HL-60/S4 (cell line): ENCODE measurements at regions not wholly inside any gene's neighbourhood (a gene's known extent, or its start where the extent isn't known, plus 50 kb on each side); places are given as distances from the start of the nearest gene placed in this dataset.

Experiments used
- in situ Hi-C: fragments of 300-500 bp; cut with MboI; formaldehyde crosslinking; loops from 2 replicates; pipeline ENCODE4 v1.14.3; 2022; ENCODE audit warnings: low sequenced_read_pairs

DNA sequence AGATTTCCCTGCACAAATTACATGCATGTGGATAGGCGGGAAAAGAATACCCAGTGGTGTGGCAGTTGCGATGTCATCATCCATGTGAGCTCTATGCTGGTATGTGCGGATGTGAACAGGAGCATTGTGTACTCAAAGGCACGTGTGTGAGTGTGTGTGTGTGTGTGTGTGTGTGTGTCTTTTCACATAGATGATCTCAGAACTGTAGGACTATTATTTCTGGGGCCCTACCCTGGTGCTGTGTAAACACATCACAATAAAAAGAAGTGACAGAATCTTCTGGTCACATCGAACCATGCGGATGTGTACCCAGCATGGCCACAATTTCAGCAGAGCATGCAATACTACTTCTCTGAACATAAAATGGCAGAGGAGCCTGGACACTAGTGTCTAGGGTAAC is 624.8 kb downstream of the MID1IP1 start:
- in situ Hi-C loops: loop anchor here (25.0 kb wide), 1 partner anchor 164 kb away; no protein-coding TSS in a partner anchor

DNA sequence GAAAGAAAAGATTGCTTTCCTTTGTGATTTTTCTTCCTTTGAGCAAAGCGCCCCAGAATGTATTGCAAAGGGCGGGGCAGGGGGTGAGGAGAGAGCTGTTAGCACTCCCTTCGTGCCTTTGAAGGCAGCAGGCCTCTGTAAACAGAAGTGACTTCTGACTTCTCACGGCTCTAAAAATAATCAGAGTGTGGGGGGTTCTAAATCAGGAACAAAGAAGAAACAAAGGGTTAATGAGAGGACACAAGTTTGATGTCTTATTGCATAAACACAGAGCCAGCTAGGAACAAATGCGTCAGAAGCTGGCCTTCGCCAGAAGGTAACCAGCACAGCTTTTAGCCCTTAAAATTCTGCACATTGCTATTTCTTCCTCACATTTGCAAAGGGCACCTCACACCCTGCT is 626.2 kb downstream of the MID1IP1 start:
- in situ Hi-C loops: loop anchor here (25.0 kb wide), 1 partner anchor 165 kb away; no protein-coding TSS in a partner anchor

DNA sequence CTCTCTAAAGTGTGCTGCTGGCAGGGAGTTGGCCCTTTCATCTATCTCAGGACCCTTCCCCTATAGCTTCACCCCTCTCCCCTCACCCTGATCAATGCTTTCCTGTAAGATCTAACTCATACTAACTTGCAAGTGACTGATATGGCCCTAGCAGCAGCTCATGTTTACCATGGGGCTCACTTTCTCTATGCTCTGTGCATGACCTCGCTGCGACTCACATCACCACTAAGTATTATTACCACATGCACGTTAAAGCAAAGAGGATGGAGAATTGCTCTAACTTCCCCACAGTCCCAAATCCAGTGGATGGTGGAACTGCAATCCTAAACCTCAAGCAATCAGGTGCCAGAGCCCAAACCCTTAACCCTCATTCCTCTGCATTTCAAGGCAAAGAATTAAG is 626.6 kb downstream of the MID1IP1 start:
- in situ Hi-C loops: loop anchor here (25.0 kb wide), 1 partner anchor 166 kb away; no protein-coding TSS in a partner anchor

DNA sequence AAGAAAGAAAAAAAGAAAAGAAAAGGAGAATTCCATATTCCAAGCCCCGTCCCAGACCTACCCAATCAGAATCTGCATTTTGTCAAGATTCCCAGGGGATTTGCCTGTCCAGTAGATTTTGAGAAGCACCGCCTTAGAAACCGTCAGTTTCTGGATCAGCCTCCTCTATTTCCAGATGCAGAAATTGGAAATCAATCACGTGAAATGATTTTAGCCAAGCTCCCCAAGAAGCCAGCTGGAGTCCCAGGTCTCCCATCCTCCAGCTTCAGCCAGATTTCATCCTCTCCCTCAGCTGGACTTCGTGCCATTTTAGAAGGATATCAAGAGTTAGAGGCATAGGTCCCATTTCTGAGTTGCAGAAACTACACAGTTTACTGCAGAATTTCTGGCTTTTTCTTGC is 629.3 kb downstream of the MID1IP1 start:
- in situ Hi-C loops: loop anchor here (25.0 kb wide), 1 partner anchor 168 kb away; no protein-coding TSS in a partner anchor

DNA sequence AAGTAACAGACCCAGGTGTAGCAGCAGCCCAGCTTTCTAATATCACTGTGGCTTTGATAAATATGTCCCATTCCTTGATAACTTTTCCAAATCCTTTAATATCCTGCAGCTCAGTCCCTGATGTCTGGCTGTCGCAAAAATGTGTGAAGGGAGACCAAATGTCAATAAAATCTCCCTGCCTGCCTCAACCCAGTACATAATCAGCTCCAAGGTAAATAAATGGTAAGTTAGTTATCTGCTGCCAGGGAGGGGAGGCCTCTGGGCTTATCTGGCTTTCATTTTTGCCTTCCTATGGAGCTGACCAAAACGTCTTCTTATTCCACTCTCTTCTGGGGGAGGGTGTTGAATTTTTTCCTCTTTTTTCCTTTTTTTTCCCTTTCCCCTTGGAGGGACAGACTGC is 630.6 kb downstream of the MID1IP1 start:
- in situ Hi-C loops: loop anchor here (25.0 kb wide), 1 partner anchor 170 kb away; no protein-coding TSS in a partner anchor

DNA sequence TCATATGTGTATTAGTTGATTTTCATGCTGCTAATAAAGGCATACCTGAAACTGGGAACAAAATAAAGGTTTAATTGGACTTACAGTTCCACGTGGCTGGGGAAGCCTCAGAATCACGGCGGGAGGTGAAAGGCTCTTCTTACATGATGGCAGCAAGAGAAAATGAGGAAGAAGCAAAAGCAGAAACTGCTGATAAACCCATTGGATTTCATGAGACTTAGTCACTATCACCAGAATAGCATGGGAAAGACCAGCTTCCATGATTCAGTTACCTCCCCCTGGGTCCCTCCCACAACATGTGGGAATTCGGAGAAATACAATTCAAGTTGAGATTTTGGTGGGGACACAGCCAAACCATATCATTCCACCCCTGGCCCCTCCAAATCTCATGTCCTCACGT is 633.4 kb downstream of the MID1IP1 start:
- in situ Hi-C loops: loop anchor here (25.0 kb wide), 1 partner anchor 172 kb away; no protein-coding TSS in a partner anchor

DNA sequence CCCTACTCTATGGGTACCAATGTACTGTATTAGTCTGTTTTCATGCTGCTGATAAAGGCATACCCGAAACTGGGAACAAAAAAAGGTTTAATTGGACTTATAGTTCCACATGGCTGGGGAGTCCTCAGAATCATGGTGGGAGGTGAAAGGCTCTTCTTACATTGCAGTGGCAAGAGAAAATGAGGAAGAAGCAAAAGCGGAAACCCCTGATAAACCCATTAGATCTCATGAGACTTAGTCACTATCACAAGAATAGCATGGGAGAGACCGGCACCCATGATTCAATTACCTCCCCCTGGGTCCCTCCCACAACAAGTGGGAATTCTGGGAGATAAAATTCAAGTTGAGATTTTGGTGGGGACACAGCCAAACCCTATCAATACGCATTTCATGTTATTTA is 635.3 kb downstream of the MID1IP1 start:
- in situ Hi-C loops: loop anchor here (25.0 kb wide), 1 partner anchor 174 kb away; no protein-coding TSS in a partner anchor

DNA sequence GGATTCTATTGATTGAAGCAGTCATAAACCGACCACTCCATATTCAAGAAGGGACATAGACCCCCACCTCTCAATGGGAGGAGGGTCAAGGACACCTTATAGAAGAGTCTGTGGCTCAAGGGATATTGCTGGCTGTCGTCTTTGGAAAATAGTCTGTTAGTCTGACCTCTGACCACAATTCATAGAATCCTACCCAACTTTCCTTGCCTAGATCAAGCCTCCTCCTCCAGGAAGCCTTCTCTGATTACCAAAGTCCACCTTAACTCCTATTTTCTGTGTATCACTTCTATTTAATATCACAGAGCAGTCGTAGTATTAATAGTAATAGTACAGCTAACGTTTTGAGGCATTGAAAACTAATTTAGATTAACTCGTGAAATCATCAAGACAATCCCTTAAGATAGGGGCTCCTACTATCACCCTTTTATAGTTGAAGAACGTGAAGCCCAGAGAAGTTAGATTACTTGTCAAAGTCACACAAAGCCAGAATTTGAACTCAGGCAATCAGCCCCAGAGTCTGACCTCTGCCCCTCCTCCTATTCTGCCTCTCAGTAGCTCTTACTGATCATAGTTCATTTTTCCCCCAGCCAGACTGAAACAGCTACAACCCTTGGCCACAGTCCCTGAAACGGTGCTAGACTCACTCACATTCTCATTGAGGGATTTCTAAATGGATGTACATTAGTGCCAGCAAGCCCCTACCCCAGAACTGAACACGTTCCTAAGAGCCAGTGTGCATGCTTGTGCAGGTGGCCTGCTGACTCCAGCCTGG is 636.6 kb downstream of the MID1IP1 start:
- in situ Hi-C loops: loop anchor here (25.0 kb wide), 1 partner anchor 176 kb away; no protein-coding TSS in a partner anchor

DNA sequence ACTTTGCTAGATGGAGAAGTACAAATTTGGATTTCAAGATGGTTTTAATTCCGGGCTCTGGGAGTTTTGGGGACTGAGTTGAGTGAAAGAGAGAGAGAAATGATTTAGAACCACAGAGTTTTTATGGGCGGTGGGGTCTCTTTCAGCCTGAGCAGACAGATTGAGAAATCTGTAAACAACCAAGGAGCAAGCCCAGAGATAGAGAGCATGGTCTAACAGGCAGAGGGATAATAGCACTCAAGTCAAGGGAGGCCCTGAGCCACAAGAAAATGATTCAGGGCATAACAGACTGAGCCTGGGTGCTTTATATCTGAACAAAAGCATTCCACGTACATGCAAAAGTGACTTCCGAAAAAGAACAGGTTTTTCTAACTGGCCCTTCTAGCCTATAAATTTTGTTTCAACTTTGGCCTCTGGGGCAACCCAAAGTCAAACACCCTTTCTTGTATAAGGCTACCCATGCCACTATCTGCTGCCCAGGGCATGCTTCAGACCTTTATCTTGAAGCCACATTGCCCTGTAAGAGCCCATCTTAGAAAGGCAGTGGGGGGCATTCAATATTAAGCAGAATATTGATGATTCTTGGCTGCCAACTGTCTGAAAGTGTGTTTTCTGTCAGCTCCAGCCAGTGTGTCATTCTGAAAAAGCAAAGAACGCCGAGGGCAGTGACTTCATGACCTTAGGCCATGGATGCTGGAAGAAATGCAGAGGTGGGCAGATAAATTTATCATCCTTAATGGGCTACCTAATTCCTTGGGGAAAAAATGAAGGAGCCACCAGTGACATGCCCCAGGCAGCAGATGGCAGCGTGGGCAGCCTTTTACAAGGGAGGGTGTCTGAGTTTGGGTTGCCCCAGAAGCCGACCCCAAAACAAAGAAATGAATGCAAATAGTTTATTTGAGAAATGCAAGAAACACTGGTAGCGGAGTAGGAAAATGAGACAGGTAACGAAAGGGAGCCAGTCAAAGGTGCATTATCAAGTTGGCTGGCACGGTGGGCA is 637.6 kb downstream of the MID1IP1 start:
- in situ Hi-C loops: loop anchor here (25.0 kb wide), 1 partner anchor 177 kb away; no protein-coding TSS in a partner anchor

DNA sequence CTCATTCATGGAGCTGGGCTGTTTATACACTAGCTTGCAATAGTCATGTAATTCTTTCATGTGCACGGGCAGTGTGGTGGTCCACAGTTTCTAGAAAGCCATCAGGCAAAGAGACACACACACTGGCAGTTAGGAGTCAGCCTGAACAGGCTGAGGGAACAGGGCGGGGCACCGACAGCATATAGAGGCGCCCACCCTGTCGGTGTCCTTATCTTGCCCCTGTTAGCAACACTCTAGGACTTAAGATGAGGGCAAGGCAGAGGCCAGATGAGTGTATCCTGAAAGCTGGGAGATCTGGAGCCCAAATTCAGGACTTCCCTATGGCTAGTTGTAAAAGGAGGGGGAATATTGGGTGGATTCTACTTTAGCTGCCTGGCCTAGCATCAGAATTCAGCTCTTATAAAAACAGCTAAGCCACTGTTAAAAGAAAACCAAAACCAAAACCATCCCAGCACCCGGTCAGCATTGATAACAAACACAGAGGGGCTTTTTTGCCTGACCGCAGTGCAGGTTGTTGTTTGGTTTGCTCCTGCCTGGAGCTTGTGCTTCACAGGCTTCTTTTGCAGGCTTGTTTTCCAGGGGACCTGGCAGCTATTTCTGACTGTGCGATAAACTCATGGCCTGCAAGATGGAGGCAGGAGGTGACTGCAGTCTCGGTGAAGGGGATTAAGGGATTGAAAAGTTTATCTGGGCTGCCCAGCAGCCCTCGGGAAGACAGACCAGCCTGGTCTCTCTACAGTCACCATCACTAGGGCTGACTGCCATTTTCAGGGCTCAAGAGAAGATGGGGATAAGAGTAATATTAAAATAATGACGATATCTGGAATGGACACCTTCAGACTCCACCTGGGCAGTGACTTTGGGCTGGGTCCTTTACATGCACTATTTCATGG is 638.9 kb downstream of the MID1IP1 start:
- in situ Hi-C loops: loop anchor here (25.0 kb wide), 1 partner anchor 178 kb away; no protein-coding TSS in a partner anchor

DNA sequence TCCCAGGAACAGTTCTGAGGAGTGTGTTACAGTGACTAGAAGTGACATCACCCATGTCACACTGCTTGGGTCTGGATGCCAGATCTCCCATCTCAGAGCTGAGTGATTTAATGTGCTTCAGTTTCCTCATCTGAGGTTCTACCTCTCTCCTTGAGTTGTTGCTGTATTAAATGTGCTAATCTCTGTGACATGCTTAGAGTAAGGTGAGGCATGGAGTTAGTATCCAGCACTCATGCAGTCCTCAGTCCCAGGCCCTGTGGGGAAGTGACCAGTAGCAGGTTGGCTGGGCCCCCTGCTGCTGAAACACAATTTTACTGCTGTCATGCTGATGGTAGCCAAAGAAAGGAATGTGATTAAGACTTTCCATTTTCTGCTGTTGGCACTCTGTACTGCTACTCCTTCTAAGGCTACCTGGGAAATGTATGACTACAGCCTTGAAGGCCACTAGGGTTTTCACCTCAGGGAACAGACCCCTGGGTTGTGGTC is 639.6 kb downstream of the MID1IP1 start:
- in situ Hi-C loops: loop anchor here (25.0 kb wide), 1 partner anchor 179 kb away; no protein-coding TSS in a partner anchor

DNA sequence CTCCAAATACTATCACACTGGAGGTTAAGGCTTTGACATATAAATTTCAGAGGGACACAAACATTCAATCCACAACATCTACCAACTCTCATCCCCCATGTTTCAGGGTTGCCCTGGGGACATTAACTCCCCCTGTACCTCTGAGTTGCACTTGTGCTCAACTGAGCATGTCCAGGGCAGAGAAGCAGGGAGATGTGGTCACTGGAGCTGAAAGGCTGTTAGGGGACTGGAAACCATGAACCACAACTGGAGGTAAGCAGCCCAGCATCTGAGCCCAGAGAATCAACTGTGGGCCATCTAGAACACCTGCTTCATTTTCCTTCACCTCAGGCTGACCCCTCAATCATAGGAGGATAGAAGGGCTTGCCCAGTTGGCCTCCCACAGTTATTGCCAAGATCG is 641.1 kb downstream of the MID1IP1 start:
- in situ Hi-C loops: loop anchor here (25.0 kb wide), 1 partner anchor 180 kb away; no protein-coding TSS in a partner anchor

DNA sequence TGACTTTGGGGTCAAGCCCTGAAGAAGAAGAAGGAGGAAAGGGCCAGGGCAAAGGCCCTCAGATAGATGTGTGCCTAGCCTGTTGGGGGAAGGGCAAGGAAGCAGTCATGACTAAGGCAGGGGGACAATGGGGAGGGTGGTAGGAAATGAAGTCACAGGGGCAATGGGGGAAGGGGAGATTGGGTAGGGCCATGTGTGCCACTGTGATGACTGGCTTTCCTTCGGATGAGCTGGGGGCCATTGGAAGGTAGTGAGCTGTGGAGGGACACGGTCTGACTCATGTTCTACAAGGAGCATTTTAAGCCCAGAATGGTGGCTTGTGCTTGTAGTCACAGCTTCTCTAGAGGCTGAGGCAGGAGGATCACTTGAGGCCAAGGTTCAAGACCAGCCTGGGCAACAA is 642.0 kb downstream of the MID1IP1 start:
- in situ Hi-C loops: loop anchor here (25.0 kb wide), 1 partner anchor 181 kb away; no protein-coding TSS in a partner anchor

DNA sequence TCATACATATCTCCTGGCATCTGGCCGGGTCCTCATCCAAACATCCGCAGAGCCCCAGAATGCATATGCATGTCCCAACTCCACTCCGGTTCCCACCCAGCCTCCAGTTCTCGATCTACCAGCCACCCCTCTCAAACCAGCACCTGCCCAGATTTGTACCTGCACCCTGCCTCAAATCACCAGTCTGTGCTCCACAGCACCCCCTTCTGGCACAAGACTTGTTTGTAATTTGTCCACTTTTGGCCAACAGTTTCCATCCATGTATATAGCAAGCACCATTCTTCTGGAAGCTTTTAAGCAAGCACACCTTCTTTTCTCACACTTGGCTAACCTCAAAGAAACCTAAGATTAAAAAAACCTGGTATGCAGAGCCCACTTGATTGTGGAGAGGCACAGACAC is 644.1 kb downstream of the MID1IP1 start:
- in situ Hi-C loops: loop anchor here (25.0 kb wide), 1 partner anchor 183 kb away; no protein-coding TSS in a partner anchor

DNA sequence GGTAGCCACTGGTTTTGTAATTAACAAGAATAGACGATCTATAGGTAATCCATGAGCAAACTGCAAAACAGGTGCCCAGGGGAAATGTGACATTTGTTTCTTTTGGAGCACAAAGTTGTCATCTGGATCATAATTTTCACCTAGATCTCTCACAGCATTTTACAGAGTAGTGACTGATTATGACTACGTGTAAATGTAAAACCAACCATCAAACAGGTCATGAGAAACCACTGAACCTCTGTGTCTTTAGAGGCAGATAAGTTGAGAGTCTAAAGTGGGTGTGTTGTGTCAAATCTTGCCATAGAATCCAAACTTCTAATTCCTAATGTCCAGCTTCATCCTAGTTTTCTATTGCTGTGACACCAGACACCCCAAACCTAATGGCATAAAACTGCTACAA is 648.1 kb downstream of the MID1IP1 start:
- in situ Hi-C loops: loop anchor here (25.0 kb wide), 1 partner anchor 187 kb away; no protein-coding TSS in a partner anchor

DNA sequence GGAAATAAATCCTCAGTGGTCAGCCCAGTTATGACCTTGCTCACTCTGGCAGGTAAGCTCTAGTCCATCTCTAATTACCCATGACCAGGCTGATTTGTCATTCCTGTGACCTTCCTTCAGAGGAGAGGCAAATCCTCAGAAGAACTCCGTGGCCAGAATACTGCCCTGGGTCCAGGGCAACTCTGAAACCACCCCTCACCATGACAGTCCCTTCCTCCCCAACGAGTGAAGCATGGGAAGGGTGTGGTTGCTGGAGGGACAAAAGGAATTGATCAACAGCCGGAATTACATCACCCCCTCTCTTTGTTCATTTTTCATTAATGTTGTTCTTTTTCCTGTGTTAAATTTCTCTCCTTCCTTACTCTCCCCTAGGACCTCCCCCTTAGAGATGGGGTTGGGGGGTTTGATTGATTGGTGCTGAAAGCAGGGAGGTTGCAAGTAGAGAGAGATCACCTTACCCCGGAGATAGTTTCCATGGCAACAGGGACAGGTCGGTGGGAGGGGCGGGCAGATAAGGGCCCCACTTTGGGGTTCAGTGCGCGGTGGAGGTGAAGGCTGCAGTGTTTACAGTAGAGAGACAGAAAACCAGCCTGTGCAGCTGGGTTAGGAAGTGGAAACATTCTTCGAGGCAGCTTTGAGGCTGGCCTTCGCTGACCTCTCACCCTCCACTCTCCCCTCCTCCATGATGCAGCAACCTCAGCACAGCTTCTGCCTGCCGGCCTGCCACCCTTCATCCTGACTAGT is 647.4 kb downstream of the BCOR start:
- in situ Hi-C loops: no loop called here

DNA sequence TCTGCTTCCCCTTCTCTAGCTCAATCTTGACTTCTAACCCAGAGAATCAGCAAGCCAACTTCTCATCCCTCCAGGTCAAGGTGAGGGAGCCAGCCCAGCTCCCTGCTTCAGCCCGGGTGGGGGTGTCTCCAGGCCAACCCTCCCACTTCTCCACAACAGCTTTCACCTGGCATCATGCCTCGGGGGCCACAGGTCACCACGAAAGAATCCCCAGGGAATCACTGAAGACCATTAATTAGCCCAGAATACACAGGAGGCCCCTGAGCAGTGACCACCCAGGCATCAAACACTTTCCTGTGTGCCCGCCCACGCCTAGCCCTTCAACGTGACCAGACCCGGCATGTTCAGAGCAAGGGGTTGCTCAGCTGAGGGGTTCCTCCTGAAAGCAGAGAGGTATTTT is 646.7 kb downstream of the BCOR start:
- in situ Hi-C loops: no loop called here

DNA sequence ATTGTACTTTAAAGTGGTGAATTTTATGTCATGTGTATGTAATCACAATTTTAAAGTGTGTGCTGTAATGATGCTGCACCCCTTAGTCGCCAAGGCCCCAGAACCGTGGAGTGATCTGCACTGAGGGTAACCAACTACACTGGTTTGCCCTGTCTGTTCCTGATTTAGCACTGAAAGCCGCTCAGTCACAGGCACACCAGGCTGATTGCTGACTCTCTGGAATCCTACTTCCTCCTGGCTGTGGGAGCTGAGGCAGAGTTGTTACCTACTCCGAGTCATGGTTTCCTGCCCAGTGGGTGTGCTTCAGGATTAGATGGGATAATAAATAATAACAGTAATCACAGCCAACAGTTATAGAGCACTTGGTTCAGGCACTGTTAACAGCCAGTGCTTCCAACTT is 645.4 kb downstream of the BCOR start:
- in situ Hi-C loops: no loop called here
